CD4-positive, alpha-beta T cell treated with Interleukin-4 for 1 hour (primary cell): ENCODE measurements at regions not wholly inside any gene's neighbourhood (a gene's known extent, or its start where the extent isn't known, plus 50 kb on each side); places are given as distances from the start of the nearest gene placed in this dataset.
"Not testable (repeated sequence)": the region's sequence is repeated elsewhere in the genome, so short reads cannot be mapped to it uniquely, and the experiment has no call there.

Experiments used
- DNase-seq, 2 donors: peaks; one replicate each; pipeline ENCODE4 v3.0.0-alpha.2; 2020 to 2022

GRCh38 chr12:131624756-131625501 is 86.0 kb upstream of the SFSWAP start:
- DNase-seq: peak in 1 of 2 donors; percentile 5

- peak; percentile 13 to 43 for DNase-seq
Measured at GRCh38 chr12:131625966-131626722, 84.7 kb upstream of the SFSWAP start.

GRCh38 chr12:131627151-131628022 is 83.5 kb upstream of the SFSWAP start:
- DNase-seq: peak; percentile 69 to 84

- DNase-seq: no peak
Measured at GRCh38 chr12:131628023-131628740, 82.7 kb upstream of the SFSWAP start.

GRCh38 chr12:131628766-131629448 is 82.0 kb upstream of the SFSWAP start:
- peak in 1 of 2 donors; percentile 6 for DNase-seq

- no peak for DNase-seq
Measured at GRCh38 chr12:131631230-131631629, 79.7 kb upstream of the SFSWAP start.

GRCh38 chr12:131631889-131632651 is 78.8 kb upstream of the SFSWAP start:
- DNase-seq: peak in 1 of 2 donors; percentile 5

DNA sequence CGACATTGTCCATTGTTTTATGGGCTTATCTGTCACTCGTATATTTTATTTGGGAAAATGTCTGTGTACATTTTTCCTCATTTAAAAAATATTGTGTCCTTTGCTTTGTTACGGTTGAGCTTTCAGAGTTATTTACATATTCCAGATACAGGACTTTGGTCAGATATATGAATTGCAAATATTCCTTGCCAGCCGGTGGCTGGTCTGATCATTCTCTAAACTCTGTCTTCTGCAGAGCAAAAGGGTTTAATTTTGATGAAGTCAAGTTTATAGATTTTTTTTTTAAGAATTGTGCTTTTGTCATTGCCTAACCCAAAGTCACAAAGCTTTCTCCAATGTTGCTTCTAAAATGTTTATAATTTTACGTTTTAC is 78.3 kb upstream of the SFSWAP start:
- not testable (repeated sequence) for DNase-seq

DNA sequence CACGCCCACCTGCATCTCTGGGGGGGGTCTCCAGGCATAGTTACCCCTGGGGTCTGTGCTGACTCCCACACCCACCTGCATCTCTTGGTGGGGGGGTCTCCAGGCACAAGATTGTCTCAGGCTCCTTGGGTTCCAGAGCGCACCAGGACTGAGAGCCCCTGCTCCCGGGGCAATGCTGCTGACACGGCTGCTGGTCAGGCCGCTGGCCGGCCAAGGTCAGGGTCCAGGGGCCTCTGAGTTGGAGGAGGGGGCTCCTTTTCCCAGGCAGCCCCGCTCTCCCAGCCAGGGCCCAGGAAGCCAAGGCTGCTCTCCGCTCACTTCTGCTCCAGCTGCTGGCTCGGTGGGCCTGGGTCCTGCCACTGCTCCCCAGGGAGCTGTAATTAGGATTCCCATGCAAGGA is 77.3 kb upstream of the SFSWAP start:
- DNase-seq: peak in 1 of 2 donors; percentile 3

GRCh38 chr12:131634037-131634436 is 76.9 kb upstream of the SFSWAP start:
- peak in 1 of 2 donors; percentile 5 for DNase-seq

- DNase-seq: not testable (repeated sequence)
Measured at GRCh38 chr12:131635012-131635411, 75.9 kb upstream of the SFSWAP start.

GRCh38 chr12:131635491-131636122 is 75.3 kb upstream of the SFSWAP start:
- no peak for DNase-seq

- peak in 1 of 2 donors; percentile 3 for DNase-seq
Measured at GRCh38 chr12:131636266-131636665, 74.6 kb upstream of the SFSWAP start.

GRCh38 chr12:131636940-131637750 is 73.7 kb upstream of the SFSWAP start:
- peak in 1 of 2 donors; percentile 5 for DNase-seq

GRCh38 chr12:131637986-131638385 is 72.9 kb upstream of the SFSWAP start:
- no peak for DNase-seq

DNA sequence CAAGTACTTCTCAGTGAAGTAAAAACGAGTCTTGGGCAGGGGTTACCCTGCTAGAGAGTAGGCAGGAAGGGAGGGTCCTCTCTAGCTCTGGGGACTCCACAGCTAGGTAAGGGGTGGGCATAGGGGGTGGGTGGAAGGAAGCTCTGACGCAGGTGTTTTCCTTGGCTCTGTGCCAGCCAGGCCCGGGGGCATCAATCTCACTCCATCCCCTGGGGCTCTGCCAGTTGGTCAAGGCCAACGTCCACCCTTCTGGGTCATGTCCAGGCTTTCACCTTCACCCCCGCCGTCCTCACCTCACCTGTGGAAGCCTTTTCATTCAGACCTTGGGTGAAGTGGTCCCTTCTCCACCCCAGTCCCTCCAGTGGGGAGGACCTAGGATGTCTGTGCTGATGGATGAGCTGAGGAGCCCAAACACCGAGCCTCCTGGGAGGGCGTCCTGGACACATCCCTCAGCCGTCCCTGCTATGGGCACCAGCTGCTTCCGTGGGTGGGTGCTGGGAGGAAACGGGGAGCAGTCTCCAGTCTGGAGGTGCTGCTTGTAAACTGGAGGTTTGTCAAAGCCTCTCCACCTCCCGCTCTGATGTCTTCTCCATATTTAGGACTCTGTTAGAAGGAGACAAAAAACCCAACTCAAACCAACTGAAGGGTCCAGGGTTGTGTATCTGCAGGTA is 71.5 kb upstream of the SFSWAP start:
- DNase-seq: peak in 1 of 2 donors; percentile 6

- peak in 1 of 2 donors; percentile 9 for DNase-seq
Measured at GRCh38 chr12:131640525-131640924, 70.4 kb upstream of the SFSWAP start.

- DNase-seq: peak in 1 of 2 donors; percentile 2
Measured at GRCh38 chr12:131641315-131641714, 69.6 kb upstream of the SFSWAP start.

DNA sequence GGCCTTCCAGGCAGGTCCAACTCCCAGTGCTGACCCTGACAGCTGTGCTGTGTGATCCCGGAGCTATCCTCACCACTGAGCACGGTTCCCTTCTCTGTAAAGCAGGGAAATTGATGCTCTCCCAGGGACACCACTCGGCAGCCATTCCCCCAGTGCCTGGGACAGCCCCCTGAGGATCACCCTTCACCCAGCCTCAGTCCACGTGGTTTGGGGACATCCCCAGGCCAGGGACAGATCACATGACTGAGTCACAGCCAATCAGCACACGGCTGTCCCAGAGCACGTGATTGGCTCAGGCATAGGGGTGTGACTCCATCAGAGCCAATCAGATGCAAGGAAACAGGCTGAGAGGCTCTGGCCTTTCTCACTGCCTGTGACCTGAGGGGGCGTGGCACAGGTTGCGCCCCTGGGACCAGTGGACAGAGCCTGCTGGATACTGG is 68.8 kb upstream of the SFSWAP start:
- no peak for DNase-seq
